Nephron progenitor cell (in vitro differentiated cells): ENCODE measurements at regions not wholly inside any gene's neighbourhood (a gene's known extent, or its start where the extent isn't known, plus 50 kb on each side); places are given as distances from the start of the nearest gene placed in this dataset.
"Not testable (repeated sequence)": the region's sequence is repeated elsewhere in the genome, so short reads cannot be mapped to it uniquely, and the experiment has no call there.

ENCODE experiments used
- DNase-seq: peaks from one replicate; pipeline ENCODE4 v3.0.0; 2021
- H3K27ac Mint-ChIP-seq: 2 replicates; pipeline ENCODE4 v1.8.0; 2021; ENCODE audit warnings: mild to moderate bottlenecking, moderate library complexity, mixed read lengths
- H3K27me3 Mint-ChIP-seq: 2 replicates; pipeline ENCODE4 v1.8.0; 2021; ENCODE audit warnings: mild to moderate bottlenecking, low read depth, mixed read lengths; ENCODE audit not compliant: poor library complexity
- H3K36me3 Mint-ChIP-seq: 2 replicates; pipeline ENCODE4 v1.8.0; 2021; ENCODE audit warnings: low read depth, mixed read lengths
- H3K4me1 Mint-ChIP-seq: 2 replicates; pipeline ENCODE4 v1.8.0; 2021; ENCODE audit warnings: mixed read lengths
- H3K4me3 Mint-ChIP-seq: 2 replicates; pipeline ENCODE4 v1.8.0; 2021; ENCODE audit warnings: mild to moderate bottlenecking, moderate library complexity, mixed read lengths
- H3K9me3 Mint-ChIP-seq: 2 replicates; pipeline ENCODE4 v1.8.0; 2021; ENCODE audit warnings: mild to moderate bottlenecking, moderate library complexity, mixed read lengths
- TF ChIP-seq, protein P1 (sequence below): fragments of 200-600 bp; sonication (generic); IDR thresholded peaks from 2 replicates; pipeline ENCODE4 v1.5.0; 2021; ENCODE audit warnings: antibody characterized with exemption

GRCh38 chr1:143667730-143668129, 304.1 kb downstream of the FAM72C start:
- H3K9me3 Mint-ChIP-seq = peaks cover 86% of the 10 kb centered on the region
- H3K4me1 Mint-ChIP-seq = no peaks in the 10 kb centered on the region
- no peak overlapping the region for H3K4me3 Mint-ChIP-seq
- H3K27ac Mint-ChIP-seq = no peak overlapping the region
- TF ChIP-seq, protein P1, sequence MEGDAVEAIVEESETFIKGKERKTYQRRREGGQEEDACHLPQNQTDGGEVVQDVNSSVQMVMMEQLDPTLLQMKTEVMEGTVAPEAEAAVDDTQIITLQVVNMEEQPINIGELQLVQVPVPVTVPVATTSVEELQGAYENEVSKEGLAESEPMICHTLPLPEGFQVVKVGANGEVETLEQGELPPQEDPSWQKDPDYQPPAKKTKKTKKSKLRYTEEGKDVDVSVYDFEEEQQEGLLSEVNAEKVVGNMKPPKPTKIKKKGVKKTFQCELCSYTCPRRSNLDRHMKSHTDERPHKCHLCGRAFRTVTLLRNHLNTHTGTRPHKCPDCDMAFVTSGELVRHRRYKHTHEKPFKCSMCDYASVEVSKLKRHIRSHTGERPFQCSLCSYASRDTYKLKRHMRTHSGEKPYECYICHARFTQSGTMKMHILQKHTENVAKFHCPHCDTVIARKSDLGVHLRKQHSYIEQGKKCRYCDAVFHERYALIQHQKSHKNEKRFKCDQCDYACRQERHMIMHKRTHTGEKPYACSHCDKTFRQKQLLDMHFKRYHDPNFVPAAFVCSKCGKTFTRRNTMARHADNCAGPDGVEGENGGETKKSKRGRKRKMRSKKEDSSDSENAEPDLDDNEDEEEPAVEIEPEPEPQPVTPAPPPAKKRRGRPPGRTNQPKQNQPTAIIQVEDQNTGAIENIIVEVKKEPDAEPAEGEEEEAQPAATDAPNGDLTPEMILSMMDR = no peak
- no peaks in the 10 kb centered on the region for H3K36me3 Mint-ChIP-seq
- peaks cover 3% of the 10 kb centered on the region for H3K27me3 Mint-ChIP-seq
- DNase-seq = no peak

DNA sequence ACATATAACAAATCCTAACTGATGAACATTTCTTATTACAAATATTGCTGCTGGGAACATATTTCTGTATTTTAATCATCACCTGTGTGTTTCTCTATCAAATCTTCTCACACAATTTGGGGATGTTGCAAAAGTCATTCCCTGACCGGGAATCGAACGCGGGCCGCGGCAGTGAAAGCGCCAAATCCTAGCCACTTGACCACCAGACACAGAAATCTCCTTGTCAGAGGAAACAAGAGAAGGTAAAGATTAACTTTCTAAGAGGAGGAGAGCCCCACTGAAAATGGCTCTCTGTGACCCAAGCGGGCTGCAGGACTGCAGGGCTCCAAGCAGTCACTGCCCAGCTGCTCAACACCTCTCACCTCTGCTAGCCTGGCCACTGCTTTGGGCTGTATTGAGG, 304.9 kb downstream of the FAM72C start:
- no peaks in the 10 kb centered on the region for H3K36me3 Mint-ChIP-seq
- no peak for DNase-seq
- no peak overlapping the region for H3K27ac Mint-ChIP-seq
- peaks cover 86% of the 10 kb centered on the region for H3K9me3 Mint-ChIP-seq
- peaks cover 3% of the 10 kb centered on the region for H3K27me3 Mint-ChIP-seq
- TF ChIP-seq, protein P1 = no peak
- H3K4me1 Mint-ChIP-seq = no peaks in the 10 kb centered on the region
- no peak overlapping the region for H3K4me3 Mint-ChIP-seq

GRCh38 chr1:143665606-143666005, 306.2 kb downstream of the FAM72C start:
- H3K4me1 Mint-ChIP-seq = no peaks in the 10 kb centered on the region
- no peak overlapping the region for H3K27ac Mint-ChIP-seq
- TF ChIP-seq, protein P1 = no peak
- no peak for DNase-seq
- H3K36me3 Mint-ChIP-seq = no peaks in the 10 kb centered on the region
- H3K27me3 Mint-ChIP-seq = peaks cover 3% of the 10 kb centered on the region
- no peak overlapping the region for H3K4me3 Mint-ChIP-seq
- H3K9me3 Mint-ChIP-seq = peaks cover 88% of the 10 kb centered on the region

DNA sequence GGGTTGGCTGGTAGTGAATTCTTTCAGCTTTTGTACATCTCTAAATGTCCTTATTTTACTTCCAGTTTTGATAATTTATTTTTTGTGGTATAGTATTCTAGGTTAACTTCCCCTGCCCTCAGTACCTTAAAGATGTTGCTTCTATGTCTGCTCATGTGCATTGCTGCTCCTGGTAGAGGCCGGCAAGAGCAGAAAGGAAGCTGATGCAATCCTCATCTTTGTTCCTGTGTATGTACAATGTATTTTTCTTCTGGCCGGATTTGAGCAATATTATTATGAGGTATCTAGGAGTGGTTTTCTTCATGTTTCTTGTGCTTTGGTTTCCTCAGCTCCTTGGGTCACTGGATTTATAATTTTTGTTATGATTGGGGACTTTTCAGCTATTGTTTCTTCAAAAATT, 308.7 kb downstream of the FAM72C start:
- peaks cover 92% of the 10 kb centered on the region for H3K9me3 Mint-ChIP-seq
- H3K4me1 Mint-ChIP-seq = not testable (repeated sequence)

DNA sequence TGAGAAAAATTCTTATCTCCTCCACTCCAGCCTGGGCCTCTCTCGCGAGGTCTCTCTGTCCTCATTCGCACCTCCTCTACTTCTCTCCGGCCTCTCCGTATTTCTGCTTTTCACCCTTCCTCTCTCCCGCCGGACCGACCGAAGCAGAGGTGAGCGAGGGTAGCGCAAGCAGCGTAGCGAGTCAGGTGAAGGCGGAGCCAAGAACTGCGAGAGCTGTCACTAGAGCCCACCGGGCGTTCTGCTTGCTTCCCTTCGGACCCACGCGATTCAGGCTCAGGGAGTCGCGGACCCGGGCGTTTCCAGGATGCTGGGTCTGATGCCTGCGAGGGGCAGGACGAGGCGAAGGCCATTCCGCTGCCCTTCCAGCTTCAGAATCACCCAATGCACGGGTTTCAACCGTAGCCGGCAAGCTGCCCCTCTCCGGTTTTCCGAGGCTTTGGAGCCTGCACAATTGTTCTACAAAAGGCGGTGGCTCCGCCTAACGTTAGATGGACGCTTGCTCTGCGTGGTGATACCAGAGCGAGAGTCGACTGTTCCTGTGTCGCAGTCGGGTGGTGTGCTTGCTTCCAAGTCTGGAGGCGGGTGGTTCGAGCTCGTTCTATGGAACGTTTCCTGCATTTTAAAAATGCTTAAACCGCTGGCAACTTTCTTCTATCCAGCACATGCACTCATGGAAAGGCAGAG, 310.2 kb downstream of the FAM72C start:
- peaks cover 3% of the 10 kb centered on the region for H3K27me3 Mint-ChIP-seq
- H3K9me3 Mint-ChIP-seq = peaks cover 96% of the 10 kb centered on the region
- H3K36me3 Mint-ChIP-seq = no peaks in the 10 kb centered on the region
- no peaks in the 10 kb centered on the region for H3K4me1 Mint-ChIP-seq
- H3K27ac Mint-ChIP-seq = no peak overlapping the region
- no peak overlapping the region for H3K4me3 Mint-ChIP-seq
- TF ChIP-seq, protein P1 = no peak
- DNase-seq = no peak

More for the DNA sequence above, 308.7 kb downstream of the FAM72C start:
- not testable (repeated sequence) for DNase-seq, H3K27me3 Mint-ChIP-seq, H3K4me3 Mint-ChIP-seq, H3K27ac Mint-ChIP-seq, H3K36me3 Mint-ChIP-seq

GRCh38 chr1:143660354-143660941, 311.3 kb downstream of the FAM72C start:
- Mint-ChIP-seq H3K27me3 (peaks cover 8% of the 10 kb centered on the region), H3K4me3 (no peak overlapping the region), H3K27ac (no peak overlapping the region), H3K4me1 (no peaks in the 10 kb centered on the region), H3K9me3 (peaks cover 96% of the 10 kb centered on the region), H3K36me3 (peaks cover 3% of the 10 kb centered on the region)
- DNase-seq = no peak
- TF ChIP-seq, protein P1 = no peak
